SW 1271 (cell line): ENCODE measurements at regions not wholly inside any gene's neighbourhood (a gene's known extent, or its start where the extent isn't known, plus 50 kb on each side); places are given as distances from the start of the nearest gene placed in this dataset.
A peak's percentile ranks its signal among the peaks of the same experiment; 100 is the strongest.

Source experiments
- DNase-seq, 2 experiments: peaks; one replicate each; lab custom pipeline; 2025; lab: John Stamatoyannopoulos, UW

DNA sequence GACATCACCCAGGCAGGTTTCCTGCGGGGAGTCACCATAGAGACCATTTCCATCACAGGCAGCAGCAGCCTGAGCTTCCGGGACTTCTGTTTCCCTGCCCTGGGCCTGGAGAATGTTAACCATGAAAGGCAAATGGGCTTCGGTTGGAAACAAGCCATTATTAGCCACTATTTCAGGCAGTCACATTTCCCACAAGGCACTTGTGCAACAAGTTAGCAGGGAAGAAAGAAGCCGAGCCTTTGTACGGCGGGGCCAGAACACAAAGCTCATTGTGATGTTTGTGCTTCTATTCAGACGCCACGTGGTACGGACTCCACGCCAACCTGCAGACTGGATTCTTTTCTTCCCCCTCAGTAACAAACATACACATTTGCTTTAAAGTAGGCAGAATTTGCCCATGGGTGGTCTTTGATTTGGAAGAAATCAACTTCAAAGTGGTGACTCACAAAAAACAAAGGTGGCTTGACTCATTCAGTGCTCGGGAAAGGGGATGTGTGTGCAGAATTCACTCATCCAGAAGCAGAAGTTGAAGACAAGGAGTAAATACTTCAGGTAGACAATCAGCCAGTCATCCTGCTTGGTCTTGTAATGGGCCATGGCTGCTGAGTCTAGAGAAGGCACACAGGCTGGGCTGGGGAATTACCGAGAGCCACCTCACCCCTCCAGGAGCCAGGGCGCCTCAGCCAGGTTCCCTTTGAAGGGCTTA is 154.2 kb upstream of the PRMT8 start:
- DNase-seq: no peak

DNA sequence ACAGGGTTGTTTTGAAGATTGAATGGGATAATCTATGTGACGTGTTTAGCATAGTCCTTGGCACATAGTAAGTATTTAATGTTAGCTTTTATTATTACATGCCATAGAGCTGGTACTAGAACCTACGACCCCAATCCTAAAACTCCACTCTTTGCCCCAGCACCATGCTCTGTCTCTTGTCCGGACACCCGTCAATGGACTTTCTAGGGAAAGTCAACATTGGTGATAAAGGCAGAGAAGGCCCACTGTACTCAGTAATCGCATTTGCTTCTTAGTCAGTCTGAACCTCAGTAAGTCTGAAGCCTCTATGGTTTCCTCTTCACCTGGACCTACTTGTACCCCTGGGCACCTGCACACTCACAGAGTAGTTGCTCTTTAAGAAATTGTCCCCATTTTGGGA is 153.1 kb upstream of the PRMT8 start:
- no peak for DNase-seq

- DNase-seq: no peak
Observed at GRCh38 chr12:3339221-3339620, 151.8 kb upstream of the PRMT8 start.

DNA sequence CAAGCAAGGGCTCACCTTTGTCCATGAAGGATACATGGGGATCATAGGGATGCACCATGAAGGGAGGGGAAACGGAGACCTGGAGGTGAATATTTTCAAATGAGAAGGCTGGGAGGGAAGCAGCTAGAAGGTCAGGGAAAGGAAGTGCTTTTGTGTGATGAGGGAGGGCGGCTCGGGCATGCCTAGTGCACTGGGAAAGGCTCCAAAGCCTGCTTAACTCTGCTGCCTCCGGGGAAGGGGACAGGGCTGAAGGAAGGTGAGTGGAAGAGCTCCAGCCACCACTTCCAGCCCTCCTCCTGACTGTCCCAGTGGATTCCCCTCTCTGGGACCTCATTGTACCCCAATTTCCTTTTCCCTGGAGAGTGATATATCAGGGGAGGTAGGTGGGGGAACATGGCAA is 149.4 kb upstream of the PRMT8 start:
- no peak for DNase-seq

- DNase-seq: peak in 1 of 2 experiments; percentile 10
Observed at GRCh38 chr12:3342051-3342450, 149.0 kb upstream of the PRMT8 start.

- DNase-seq: no peak
Observed at GRCh38 chr12:3348055-3348454, 142.9 kb upstream of the PRMT8 start.

DNA sequence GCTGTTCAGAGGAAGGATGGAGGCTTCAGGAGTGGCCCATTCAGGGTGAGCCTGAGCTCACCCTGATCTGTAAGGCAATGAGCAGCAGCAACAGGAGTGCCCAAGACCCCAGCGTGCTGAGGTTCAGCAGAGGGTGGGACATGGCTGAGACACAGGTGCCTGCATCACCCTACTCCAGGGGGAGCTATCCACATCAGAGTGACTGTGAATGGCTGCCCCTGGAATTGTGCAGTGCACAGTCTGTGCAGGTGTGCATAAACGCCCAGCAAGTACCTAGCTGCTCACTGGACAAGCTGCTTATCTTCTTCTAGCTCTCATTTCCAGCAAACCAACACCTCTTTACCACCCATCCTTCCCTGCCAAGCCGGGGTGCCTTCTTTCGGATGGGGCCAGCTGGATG is 140.6 kb upstream of the PRMT8 start:
- no peak for DNase-seq

DNA sequence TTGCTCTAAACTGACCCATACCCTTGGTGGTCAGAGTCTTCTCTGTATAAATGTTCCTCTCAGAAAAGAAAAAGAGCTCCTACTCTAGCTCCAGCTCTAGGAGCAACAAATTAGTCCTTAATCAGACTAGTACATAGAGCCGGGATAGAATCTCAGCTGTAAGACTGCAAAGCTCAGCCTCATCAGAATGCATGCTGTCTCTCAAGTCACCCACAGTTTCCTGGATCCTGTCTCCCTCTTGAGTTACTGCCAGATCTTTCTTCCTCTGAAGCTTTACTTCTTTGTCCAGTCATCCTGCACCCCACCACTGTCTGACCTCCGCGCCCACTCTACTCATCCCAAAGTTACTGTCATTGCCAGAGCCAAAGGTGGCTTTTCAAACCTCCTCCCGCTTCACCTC is 139.3 kb upstream of the PRMT8 start:
- no peak for DNase-seq

DNA sequence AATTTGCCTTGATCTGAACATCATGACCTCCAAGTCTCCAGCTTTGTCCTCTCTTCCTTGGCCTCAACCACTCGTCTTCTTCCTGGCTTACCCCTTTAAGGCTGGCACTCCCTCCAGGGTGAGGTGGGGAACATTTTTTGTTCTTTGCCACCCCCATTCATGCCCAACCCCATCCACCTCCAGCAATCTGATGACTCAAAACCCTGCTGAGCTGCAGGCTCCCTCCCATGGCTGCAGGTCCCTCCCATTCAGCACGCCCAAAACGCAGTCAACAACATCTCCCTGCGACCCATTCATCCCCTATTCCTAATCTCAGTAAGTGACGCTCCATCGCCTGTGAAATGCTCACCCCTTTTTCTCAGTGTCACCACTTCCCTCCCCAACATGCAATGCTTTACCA is 138.8 kb upstream of the PRMT8 start:
- no peak for DNase-seq

- no peak for DNase-seq
Observed at GRCh38 chr12:3353621-3354020, 137.4 kb upstream of the PRMT8 start.

DNA sequence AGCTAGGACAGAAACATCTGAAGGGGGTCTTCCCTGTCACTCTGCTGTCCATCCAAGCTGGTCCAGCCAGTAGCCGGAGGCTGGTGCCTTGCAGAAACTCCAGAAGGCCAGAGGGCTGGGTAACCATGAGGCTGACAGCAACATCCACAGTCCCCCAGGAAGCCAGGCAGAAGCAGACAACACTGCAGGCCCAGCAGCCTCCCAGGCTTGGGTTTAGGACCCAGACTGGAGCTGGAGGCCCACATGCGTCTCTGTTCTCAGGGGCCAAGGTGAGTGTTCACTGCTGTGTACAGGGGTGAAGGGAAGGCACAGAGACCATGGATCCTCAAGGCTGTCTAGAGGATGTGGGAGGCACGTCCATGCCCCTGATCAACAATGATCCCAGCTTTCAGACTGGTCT is 136.4 kb upstream of the PRMT8 start:
- DNase-seq: no peak

GRCh38 chr12:3355378-3355900 is 135.6 kb upstream of the PRMT8 start:
- DNase-seq: no peak

DNA sequence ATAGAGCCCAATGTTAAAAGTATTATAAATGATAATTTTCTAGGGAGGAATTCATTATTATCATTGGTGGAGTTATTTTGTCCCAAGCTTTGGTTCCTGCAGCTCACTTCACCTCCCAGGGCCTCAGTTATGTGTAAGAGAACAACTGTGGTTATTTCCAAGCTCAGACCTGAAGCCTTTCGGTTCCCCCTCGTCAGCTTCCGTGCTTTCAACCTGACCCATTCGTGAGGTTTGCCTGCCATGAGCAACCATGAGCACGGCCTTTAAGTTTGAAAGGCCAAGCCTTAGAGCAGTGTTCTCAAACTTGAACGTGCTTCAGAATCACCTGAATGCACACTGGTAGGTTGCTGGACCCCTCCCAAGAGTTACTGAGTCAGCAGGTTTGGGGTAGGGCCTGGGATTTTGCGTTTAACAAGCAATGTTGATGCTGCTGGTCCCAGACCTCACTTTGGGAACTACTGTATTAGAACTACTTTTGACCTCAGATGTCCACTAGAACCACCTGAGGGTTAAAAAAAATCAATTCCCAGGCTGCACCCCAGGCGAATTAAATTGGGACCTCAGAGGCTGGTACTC is 133.0 kb upstream of the PRMT8 start:
- no peak for DNase-seq

DNA sequence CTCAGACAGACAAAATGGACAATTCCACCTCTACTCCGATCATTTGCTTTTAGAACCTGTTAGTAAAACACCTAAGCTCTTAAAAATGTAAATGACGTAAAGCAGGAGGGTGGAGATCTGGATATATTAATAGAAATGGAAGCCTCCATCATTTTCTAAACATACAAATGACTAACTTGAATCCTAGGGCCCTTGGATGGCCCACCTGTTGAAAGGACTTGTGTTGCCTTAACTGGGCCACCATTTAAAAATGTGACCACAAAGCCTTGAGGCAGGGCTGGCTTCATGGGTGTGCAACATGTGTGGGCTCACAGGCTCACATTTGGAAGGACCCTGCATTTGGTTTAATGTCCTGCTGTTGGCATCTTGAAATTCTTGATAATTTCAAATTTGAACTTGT is 131.5 kb upstream of the PRMT8 start:
- no peak for DNase-seq

DNA sequence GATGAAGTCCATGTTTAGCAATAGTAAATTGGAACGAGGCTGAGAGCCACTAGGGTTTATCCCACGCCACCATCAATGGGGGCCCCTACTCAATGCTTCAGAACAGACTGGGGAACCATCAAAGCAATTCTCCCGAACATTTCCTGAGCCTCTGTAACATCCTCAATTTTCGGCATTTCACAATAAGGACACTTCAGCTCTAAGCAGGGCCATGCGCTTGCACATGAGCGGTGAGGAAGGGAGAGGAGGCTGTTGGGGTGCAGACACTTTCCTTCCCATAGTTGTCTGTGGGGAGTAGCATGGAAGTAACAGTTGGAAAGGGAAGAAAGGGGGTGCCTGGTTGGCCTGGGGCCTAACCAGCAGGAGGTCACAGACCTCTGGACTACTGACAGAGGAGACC is 129.9 kb upstream of the PRMT8 start:
- no peak for DNase-seq

GRCh38 chr12:3362737-3363136 is 128.3 kb upstream of the PRMT8 start:
- DNase-seq: no peak

GRCh38 chr12:3363608-3364007 is 127.4 kb upstream of the PRMT8 start:
- no peak for DNase-seq

DNA sequence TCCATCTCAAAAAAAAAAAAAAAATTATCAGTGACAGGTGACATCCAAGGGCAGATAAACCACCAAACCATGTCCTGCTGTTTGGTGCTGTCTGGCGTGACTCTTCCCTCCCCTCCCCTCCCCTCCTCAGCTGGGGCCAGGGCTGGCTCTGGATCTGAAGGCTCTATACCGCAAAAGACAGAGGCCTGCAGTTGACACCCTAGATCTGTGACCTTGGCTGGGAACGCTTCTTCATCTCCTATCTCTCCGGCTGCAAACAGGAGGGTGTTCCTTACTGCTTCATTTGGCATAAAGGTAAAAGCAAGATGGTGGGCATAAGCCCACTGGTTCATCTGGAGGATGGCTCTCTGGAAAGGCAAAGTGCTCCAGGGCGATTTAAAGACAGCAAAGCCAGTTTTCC is 126.8 kb upstream of the PRMT8 start:
- DNase-seq: no peak

GRCh38 chr12:3364661-3365462 is 126.1 kb upstream of the PRMT8 start:
- DNase-seq: no peak

- DNase-seq: no peak
Observed at GRCh38 chr12:3365463-3366411, 125.3 kb upstream of the PRMT8 start.

- DNase-seq: no peak
Observed at GRCh38 chr12:3366451-3367110, 124.4 kb upstream of the PRMT8 start.
